ENCODE measurements at regions not wholly inside any gene's neighbourhood (a gene's known extent, or its start where the extent isn't known, plus 50 kb on each side); places are given as distances from the start of the nearest gene placed in this dataset.

- TF ChIP-seq, protein P1, sequence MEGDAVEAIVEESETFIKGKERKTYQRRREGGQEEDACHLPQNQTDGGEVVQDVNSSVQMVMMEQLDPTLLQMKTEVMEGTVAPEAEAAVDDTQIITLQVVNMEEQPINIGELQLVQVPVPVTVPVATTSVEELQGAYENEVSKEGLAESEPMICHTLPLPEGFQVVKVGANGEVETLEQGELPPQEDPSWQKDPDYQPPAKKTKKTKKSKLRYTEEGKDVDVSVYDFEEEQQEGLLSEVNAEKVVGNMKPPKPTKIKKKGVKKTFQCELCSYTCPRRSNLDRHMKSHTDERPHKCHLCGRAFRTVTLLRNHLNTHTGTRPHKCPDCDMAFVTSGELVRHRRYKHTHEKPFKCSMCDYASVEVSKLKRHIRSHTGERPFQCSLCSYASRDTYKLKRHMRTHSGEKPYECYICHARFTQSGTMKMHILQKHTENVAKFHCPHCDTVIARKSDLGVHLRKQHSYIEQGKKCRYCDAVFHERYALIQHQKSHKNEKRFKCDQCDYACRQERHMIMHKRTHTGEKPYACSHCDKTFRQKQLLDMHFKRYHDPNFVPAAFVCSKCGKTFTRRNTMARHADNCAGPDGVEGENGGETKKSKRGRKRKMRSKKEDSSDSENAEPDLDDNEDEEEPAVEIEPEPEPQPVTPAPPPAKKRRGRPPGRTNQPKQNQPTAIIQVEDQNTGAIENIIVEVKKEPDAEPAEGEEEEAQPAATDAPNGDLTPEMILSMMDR (IDR thresholded peaks at IDR 0.05): no peak
- no peak for TF ChIP-seq EZH2 (IDR thresholded peaks at IDR 0.05; ENCODE audit: borderline replicate concordance, insufficient read depth, low read depth, low read length, poor library complexity, severe bottlenecking)
Observed at GRCh38 chr10:64142395-64142794, 621.2 kb downstream of the REEP3 start.

All from B cell (primary cell).